Colonic mucosa (tissue), 4 donors: ENCODE measurements at regions not wholly inside any gene's neighbourhood (a gene's known extent, or its start where the extent isn't known, plus 50 kb on each side); places are given as distances from the start of the nearest gene placed in this dataset.

ENCODE experiments used
- DNase-seq: peaks from one replicate; pipeline ENCODE4 v3.0.0-alpha.2; 2020
- H3K27ac ChIP-seq: fragments of 200-600 bp; one replicate; pipeline ENCODE4 v1.8.0; 2021
- H3K27me3 ChIP-seq: fragments of 200-600 bp; one replicate; pipeline ENCODE4 v1.8.0; 2021
- H3K36me3 ChIP-seq: fragments of 200-600 bp; one replicate; pipeline ENCODE4 v1.8.0; 2021
- H3K4me1 ChIP-seq: fragments of 200-600 bp; one replicate; pipeline ENCODE4 v1.8.0; 2021; ENCODE audit warnings: mild to moderate bottlenecking
- H3K4me3 ChIP-seq: fragments of 200-600 bp; one replicate; pipeline ENCODE4 v1.8.0; 2021
- H3K9ac ChIP-seq, 2 donors: one replicate each; pipeline ENCODE4 v1.7.0; 2013; ENCODE audit warnings: control low read depth in 2 of 2, low read depth in 2 of 2, low read length in 2 of 2
- H3K9me3 ChIP-seq: fragments of 200-600 bp; one replicate; pipeline ENCODE4 v1.8.0; 2021
- CTCF ChIP-seq: fragments of 200-600 bp; IDR thresholded peaks from one replicate; pipeline ENCODE4 v1.8.0; 2022; ENCODE audit warnings: antibody characterized with exemption, mild to moderate bottlenecking
- intact Hi-C: fragments of 100-400 bp; cut with DNase I; formaldehyde crosslinking; loops from one replicate; pipeline ENCODE4 v1.14.1; 2022
- donor health status: healthy.
- donor health status: DM: no; HTN: no; CAD: no.
- donor health status: DM: no; HTN: no; CAD: no.

GRCh38 chr18:73088445-73088844 lies 220.7 kb upstream of the NETO1 start:
- H3K4me1 ChIP-seq = no peaks in the 10 kb centered on the region
- intact Hi-C loops = no loop called here
- no peaks in the 10 kb centered on the region for H3K9me3 ChIP-seq
- H3K27ac ChIP-seq = no peak overlapping the region
- no peak overlapping the region for H3K9ac ChIP-seq
- no peak for DNase-seq
- H3K4me3 ChIP-seq = no peak overlapping the region
- no peaks in the 10 kb centered on the region for H3K27me3 ChIP-seq
- H3K36me3 ChIP-seq = no peaks in the 10 kb centered on the region
- TF ChIP-seq CTCF = no peak

GRCh38 chr18:73087282-73087977 lies 219.6 kb upstream of the NETO1 start:
- DNase-seq = no peak
- H3K9ac ChIP-seq = no peak overlapping the region
- intact Hi-C loops = no loop called here
- TF ChIP-seq CTCF = no peak
- no peaks in the 10 kb centered on the region for H3K9me3 ChIP-seq
- no peaks in the 10 kb centered on the region for H3K4me1 ChIP-seq
- no peaks in the 10 kb centered on the region for H3K36me3 ChIP-seq
- no peaks in the 10 kb centered on the region for H3K27me3 ChIP-seq
- no peak overlapping the region for H3K27ac ChIP-seq
- no peak overlapping the region for H3K4me3 ChIP-seq

- no peak for TF ChIP-seq CTCF
- no peaks in the 10 kb centered on the region for H3K27me3 ChIP-seq
- no peak overlapping the region for H3K4me3 ChIP-seq
- H3K27ac ChIP-seq = no peak overlapping the region
- no peak overlapping the region for H3K9ac ChIP-seq
- H3K9me3 ChIP-seq = peaks cover 4% of the 10 kb centered on the region
- no peaks in the 10 kb centered on the region for H3K4me1 ChIP-seq
- DNase-seq = no peak
- no peaks in the 10 kb centered on the region for H3K36me3 ChIP-seq
- intact Hi-C loops = no loop called here
These were observed 212.1 kb upstream of the NETO1 start for GRCh38 chr18:73079920-73080319.

- no peak for TF ChIP-seq CTCF
- Histone ChIP-seq H3K27ac (no peak overlapping the region), H3K4me1 (no peaks in the 10 kb centered on the region), H3K36me3 (no peaks in the 10 kb centered on the region), H3K9ac (no peak overlapping the region), H3K9me3 (no peaks in the 10 kb centered on the region), H3K27me3 (no peaks in the 10 kb centered on the region), H3K4me3 (no peak overlapping the region)
- no peak for DNase-seq
- intact Hi-C loops = no loop called here
These were observed 193.0 kb upstream of the NETO1 start for GRCh38 chr18:73060666-73061288.

GRCh38 chr18:73059280-73059679 lies 191.5 kb upstream of the NETO1 start:
- no peak overlapping the region for H3K27ac ChIP-seq
- H3K4me1 ChIP-seq = no peaks in the 10 kb centered on the region
- intact Hi-C loops = no loop called here
- TF ChIP-seq CTCF = no peak
- DNase-seq = no peak
- no peaks in the 10 kb centered on the region for H3K9me3 ChIP-seq
- no peak overlapping the region for H3K9ac ChIP-seq
- H3K36me3 ChIP-seq = no peaks in the 10 kb centered on the region
- no peaks in the 10 kb centered on the region for H3K27me3 ChIP-seq
- H3K4me3 ChIP-seq = no peak overlapping the region
